GM19025 (cell line): ENCODE measurements at regions not wholly inside any gene's neighbourhood (a gene's known extent, or its start where the extent isn't known, plus 50 kb on each side); places are given as distances from the start of the nearest gene placed in this dataset.

Experiments
- ATAC-seq: cut with Tn5 transposase; IDR thresholded peaks from one replicate; pipeline ENCODE4 v1.9.1; 2021; ENCODE audit warnings: mild to moderate bottlenecking, low read depth, moderate library complexity; ENCODE audit not compliant: unreplicated experiment

GRCh38 chr18:55775972-55776371 lies 188.0 kb upstream of the TCF4 start:
- ATAC-seq: no peak

DNA sequence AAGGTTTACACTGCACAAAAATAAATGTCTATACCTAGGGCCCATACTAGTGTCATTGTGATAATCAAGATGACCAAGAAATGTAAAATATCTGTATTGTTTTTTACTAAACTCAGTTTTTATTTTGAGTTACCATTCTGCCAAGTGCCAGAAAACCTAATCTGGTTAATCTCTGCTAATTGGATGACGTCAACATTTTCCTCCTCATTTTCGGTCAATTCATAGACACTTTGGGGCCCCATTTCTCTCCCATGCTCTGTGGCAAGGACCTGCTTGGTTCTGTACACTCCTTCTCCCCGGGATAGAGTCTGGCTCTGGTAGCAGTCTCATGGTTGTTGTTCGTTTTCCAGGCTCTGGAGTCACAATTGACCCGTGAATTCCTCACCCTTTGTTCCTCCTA lies 186.5 kb upstream of the TCF4 start:
- ATAC-seq: no peak

DNA sequence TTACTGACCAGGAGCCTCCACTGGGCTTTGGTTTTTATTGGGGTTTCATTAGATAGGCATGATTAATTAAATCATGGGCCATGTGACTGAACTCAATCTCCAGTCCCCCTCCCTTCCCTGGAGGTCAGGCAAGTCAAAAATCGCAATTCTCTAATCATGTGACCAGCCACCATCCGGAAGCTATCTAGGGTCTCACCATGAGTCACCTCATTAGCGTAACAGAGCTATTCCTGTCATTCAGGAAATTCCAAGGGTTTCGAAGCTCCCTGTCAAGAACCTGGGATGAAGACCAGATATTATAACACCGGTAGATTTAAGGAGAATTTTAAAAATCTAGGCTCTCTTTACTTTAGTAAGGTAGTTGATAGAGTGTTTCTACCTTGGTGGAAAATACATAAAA lies 180.3 kb upstream of the TCF4 start:
- no peak for ATAC-seq

DNA sequence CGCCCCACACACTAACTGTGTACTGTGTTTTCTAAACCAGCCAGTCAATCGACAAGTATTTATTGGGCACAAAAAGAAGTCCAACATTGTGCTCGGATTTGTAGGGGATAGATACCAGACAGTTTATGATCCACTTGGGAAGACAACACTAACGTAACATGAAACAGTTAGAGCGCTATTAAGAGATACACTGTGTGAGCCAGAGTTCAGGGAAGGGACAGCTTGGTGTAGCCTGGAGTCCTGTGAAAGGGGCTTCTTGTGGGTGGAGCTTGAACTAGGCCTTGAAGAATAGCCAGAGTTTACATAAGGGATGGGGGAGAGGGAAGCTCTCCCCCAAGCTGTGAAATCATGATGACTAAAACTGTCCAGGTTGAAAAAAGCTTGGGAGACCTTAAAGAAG lies 176.4 kb upstream of the TCF4 start:
- ATAC-seq: no peak

- no peak for ATAC-seq
Observed at GRCh38 chr18:55763805-55764204, 175.8 kb upstream of the TCF4 start.

DNA sequence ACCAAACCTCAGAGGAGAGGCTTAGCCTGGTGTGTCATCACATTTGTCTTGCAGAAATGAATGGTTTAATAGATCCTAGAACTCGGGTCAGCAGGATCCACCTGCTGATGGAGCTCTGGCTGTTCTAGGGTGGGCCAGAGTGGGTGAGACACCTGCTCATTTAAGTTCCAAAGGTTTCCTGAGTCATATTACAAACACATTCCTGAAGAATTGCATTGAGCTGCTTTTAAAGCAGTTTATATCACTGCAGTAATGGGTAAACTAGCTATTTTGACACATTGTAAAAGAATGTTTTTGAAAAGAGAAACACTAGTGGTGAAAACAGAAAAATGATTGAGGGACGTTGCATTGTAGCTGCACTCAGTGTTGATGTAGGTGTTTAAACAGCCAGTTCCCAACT lies 175.3 kb upstream of the TCF4 start:
- ATAC-seq: no peak

DNA sequence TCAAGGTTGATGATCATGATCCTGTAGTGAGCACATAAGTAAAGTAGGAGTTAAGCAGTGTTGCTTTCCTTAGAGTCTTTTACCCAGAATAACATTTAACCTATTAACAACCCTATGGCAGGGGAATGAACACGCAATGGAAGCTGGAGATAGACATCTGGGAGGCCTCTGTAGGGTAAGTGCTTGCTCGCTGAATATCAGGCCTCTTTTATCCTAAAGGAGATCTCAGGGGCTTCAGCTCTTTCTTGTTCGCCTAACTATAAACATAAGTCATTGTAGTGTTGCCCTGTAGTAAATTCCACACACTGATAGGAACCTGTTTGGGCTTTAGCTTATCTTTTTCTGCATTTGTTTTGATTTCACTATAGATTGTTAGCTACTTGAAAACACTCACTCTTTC lies 174.4 kb upstream of the TCF4 start:
- no peak for ATAC-seq

- no peak for ATAC-seq
Observed at GRCh38 chr18:55753643-55754263, 165.8 kb upstream of the TCF4 start.

DNA sequence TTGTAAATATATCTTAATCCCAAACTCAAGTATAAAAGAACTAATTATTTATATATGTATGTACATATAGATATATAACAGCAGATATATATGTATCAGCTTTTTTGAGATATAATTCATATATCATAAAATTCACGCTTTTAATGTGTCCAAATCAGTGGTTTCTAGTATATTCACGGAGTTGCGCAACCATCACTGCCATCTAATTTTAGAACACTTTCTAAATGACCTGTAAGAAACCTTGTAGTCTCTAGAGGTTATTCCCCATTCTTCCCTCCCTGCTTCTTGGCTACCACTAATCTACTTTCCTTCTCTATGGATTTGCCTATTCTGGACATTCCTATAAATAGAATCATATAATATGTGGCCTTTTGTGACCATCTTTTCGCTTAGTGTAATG lies 163.5 kb upstream of the TCF4 start:
- no peak for ATAC-seq

DNA sequence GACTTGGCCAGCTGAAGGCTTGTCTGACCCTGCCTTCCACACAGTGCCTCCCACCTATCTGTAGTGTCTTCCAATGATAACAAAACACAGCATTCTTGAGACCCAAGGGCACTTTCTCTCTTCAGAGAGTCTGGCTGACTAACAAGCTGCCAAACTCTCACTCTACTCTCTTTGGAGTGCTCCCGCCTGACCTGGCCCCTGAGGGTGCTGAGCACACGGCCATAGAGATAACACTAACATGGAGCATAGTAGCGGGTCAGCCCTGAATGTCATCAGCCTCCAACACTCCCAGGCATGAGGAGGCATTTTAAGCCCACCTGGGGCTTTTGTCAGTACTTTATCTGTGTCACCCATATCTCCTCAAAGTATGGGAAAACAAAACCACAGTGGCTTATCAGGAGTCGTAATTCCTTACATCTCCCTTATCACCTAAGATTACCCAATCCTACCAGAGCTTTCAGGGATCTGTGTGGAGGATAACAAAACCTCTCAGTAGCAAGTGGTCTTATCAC lies 160.3 kb upstream of the TCF4 start:
- no peak for ATAC-seq

DNA sequence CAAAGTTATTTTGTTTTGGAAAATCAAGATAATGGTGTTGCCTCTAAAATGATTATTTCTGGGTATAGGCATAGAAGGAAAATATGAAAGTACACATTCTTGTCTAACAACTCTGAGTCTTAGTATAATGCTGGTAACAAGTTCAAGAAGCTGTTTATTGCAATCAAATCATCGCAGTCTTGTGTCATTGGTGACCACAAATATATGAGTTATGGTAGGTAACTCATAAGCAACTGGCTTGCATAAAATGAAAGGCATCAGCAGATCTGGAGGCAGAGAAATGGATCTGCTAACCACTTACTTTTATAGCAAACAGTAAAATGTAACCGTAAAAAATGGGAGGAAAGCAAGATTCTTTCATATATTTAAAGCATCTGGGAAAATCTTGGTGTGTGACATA lies 156.2 kb upstream of the TCF4 start:
- ATAC-seq: no peak

- no peak for ATAC-seq
Observed at GRCh38 chr18:55743736-55744135, 155.7 kb upstream of the TCF4 start.

GRCh38 chr18:55743133-55743532 lies 155.1 kb upstream of the TCF4 start:
- ATAC-seq: no peak

DNA sequence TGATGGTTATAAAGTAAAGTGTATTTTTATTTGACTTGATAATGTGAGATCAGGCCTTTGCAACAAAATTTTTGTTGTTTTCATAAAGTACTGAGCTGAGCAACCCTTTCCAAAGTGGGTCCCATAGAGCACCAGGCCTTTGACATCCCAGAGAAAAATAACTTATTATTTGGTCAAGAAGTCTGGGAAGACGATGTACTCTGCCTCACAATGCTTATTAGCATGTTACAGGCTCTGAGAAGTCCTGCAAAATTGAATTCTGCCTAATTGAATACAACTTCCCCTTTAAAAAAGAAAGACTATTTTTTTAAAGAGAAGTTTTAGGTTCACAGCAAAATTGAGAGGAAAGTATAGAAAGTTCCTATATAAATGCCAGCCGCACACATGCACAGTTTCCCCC lies 151.5 kb upstream of the TCF4 start:
- no peak for ATAC-seq

- no peak for ATAC-seq
Observed at GRCh38 chr18:55738483-55739114, 150.6 kb upstream of the TCF4 start.

GRCh38 chr18:55737781-55738468 lies 149.9 kb upstream of the TCF4 start:
- ATAC-seq: no peak

GRCh38 chr18:55737266-55737665 lies 149.3 kb upstream of the TCF4 start:
- no peak for ATAC-seq

DNA sequence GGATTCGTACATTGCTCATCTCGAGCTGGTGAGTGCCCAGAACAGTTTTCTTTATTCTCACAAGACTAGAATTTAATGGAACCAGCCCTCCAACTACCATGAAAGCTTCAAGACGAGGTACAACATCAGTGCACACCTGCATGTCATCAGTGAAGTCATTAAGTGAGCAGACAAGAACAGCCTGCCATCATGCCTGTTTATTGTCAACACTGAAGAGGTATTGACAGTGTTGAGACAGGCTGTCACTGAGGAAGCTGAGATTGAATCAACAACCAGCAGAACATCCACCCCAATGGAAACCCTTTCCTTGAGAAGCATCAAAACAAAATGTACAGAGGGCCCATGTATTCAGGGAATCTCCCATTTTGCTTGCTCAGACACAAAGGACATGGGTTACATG lies 148.0 kb upstream of the TCF4 start:
- ATAC-seq: no peak

- ATAC-seq: no peak
Observed at GRCh38 chr18:55735199-55735855, 147.3 kb upstream of the TCF4 start.

- no peak for ATAC-seq
Observed at GRCh38 chr18:55732227-55733106, 144.5 kb upstream of the TCF4 start.
